Stimulated activated CD4-positive, alpha-beta T cell treated with anti-CD3 and anti-CD28 coated beads, TNF-alpha, amount 100 ng/mL, for 24 hours (primary cell): ENCODE measurements at regions not wholly inside any gene's neighbourhood (a gene's known extent, or its start where the extent isn't known, plus 50 kb on each side); places are given as distances from the start of the nearest gene placed in this dataset.
"Not testable (repeated sequence)": the region's sequence is repeated elsewhere in the genome, so short reads cannot be mapped to it uniquely, and the experiment has no call there.

Experiments
- DNase-seq, 3 experiments: peaks; one replicate each; pipeline ENCODE4 v3.0.0-alpha.2; 2020; ENCODE audit warnings: low read depth in 3 of 3

- DNase-seq: no peak
Measured at GRCh38 chr17:14733376-14733775, 432.5 kb downstream of the HS3ST3B1 start.

- DNase-seq: no peak
Measured at GRCh38 chr17:14732211-14732610, 431.3 kb downstream of the HS3ST3B1 start.

- DNase-seq: no peak
Measured at GRCh38 chr17:14731591-14731990, 430.7 kb downstream of the HS3ST3B1 start.

GRCh38 chr17:14730821-14731220 lies 429.9 kb downstream of the HS3ST3B1 start:
- DNase-seq: no peak

GRCh38 chr17:14725729-14726128 lies 424.8 kb downstream of the HS3ST3B1 start:
- no peak for DNase-seq

- DNase-seq: no peak
Measured at GRCh38 chr17:14724770-14725169, 423.9 kb downstream of the HS3ST3B1 start.

GRCh38 chr17:14723349-14723748 lies 422.5 kb downstream of the HS3ST3B1 start:
- DNase-seq: not testable (repeated sequence)

- DNase-seq: no peak
Measured at GRCh38 chr17:14719942-14720341, 419.1 kb downstream of the HS3ST3B1 start.

- DNase-seq: no peak
Measured at GRCh38 chr17:14717859-14718258, 417.0 kb downstream of the HS3ST3B1 start.

GRCh38 chr17:14715561-14715960 lies 414.7 kb downstream of the HS3ST3B1 start:
- DNase-seq: no peak

- DNase-seq: no peak
Measured at GRCh38 chr17:14712611-14713021, 411.7 kb downstream of the HS3ST3B1 start.

GRCh38 chr17:14704121-14704520 lies 403.2 kb downstream of the HS3ST3B1 start:
- DNase-seq: no peak

GRCh38 chr17:14701886-14702285 lies 401.0 kb downstream of the HS3ST3B1 start:
- DNase-seq: no peak

GRCh38 chr17:14699574-14700185 lies 398.8 kb downstream of the HS3ST3B1 start:
- DNase-seq: no peak

GRCh38 chr17:14693382-14693781 lies 392.5 kb downstream of the HS3ST3B1 start:
- no peak for DNase-seq

GRCh38 chr17:14690704-14691103 lies 389.8 kb downstream of the HS3ST3B1 start:
- DNase-seq: no peak

- no peak for DNase-seq
Measured at GRCh38 chr17:14688134-14688533, 387.3 kb downstream of the HS3ST3B1 start.

GRCh38 chr17:14672830-14673229 lies 371.9 kb downstream of the HS3ST3B1 start:
- DNase-seq: no peak

- no peak for DNase-seq
Measured at GRCh38 chr17:14670861-14671260, 370.0 kb downstream of the HS3ST3B1 start.

- no peak for DNase-seq
Measured at GRCh38 chr17:14664511-14664910, 363.6 kb downstream of the HS3ST3B1 start.

- no peak for DNase-seq
Measured at GRCh38 chr17:14641117-14641516, 340.2 kb downstream of the HS3ST3B1 start.

- no peak for DNase-seq
Measured at GRCh38 chr17:14637260-14637659, 336.4 kb downstream of the HS3ST3B1 start.

- no peak for DNase-seq
Measured at GRCh38 chr17:14630621-14631020, 329.7 kb downstream of the HS3ST3B1 start.

GRCh38 chr17:14630046-14630445 lies 329.2 kb downstream of the HS3ST3B1 start:
- no peak for DNase-seq
